BJ (cell line): ENCODE measurements at regions not wholly inside any gene's neighbourhood (a gene's known extent, or its start where the extent isn't known, plus 50 kb on each side); places are given as distances from the start of the nearest gene placed in this dataset.

Experiments
- CTCF ChIA-PET: fragments of 350-600 bp; formaldehyde crosslinking; extraction: SDS; loops from one replicate; lab custom pipeline; 2021; ENCODE audit warnings: antibody characterized with exemption, inconsistent platforms; lab: Yijun Ruan, JAX
- POLR2A ChIA-PET: fragments of 300-600 bp; sonication (Branson Sonifier 250); formaldehyde crosslinking; extraction: SDS; loops from one replicate; lab custom pipeline; 2021; ENCODE audit warnings: antibody characterized with exemption; lab: Charles Lee
- DNase-seq: peaks from one replicate; pipeline ENCODE4 v3.0.0-alpha.2; 2011; ENCODE audit warnings: low read depth
- H3K27me3 ChIP-seq: 2 replicates; pipeline ENCODE4 v1.6.0; 2011; ENCODE audit warnings: low read length; ENCODE audit not compliant: control insufficient read depth, insufficient read depth
- H3K36me3 ChIP-seq: 2 replicates; pipeline ENCODE4 v1.5.1; 2011; ENCODE audit warnings: low read length; ENCODE audit not compliant: control insufficient read depth, insufficient read depth
- H3K4me3 ChIP-seq: 2 replicates; pipeline ENCODE4 v1.5.1; 2011; ENCODE audit warnings: low read depth, mild to moderate bottlenecking, control low read depth, low read length
- TF ChIP-seq, protein P1 (sequence below): IDR thresholded peaks from 2 replicates; pipeline ENCODE4 v1.5.1; 2011; ENCODE audit warnings: low read depth, mild to moderate bottlenecking, control low read depth, inconsistent platforms, low read length, moderate library complexity; ENCODE audit not compliant: insufficient read depth

GRCh38 chr5:30693326-30693725 is 500.2 kb upstream of the CDH6 start:
- Histone ChIP-seq H3K27me3 (no peaks in the 10 kb centered on the region), H3K36me3 (no peaks in the 10 kb centered on the region), H3K4me3 (no peak overlapping the region)
- CTCF ChIA-PET, result interaction anchor here (0.5 to 1.2 kb wide), 2 partner anchors 23 to 36 kb away, joined by 3 to 4 read pairs; no protein-coding TSS in a partner anchor
- TF ChIP-seq, protein P1, sequence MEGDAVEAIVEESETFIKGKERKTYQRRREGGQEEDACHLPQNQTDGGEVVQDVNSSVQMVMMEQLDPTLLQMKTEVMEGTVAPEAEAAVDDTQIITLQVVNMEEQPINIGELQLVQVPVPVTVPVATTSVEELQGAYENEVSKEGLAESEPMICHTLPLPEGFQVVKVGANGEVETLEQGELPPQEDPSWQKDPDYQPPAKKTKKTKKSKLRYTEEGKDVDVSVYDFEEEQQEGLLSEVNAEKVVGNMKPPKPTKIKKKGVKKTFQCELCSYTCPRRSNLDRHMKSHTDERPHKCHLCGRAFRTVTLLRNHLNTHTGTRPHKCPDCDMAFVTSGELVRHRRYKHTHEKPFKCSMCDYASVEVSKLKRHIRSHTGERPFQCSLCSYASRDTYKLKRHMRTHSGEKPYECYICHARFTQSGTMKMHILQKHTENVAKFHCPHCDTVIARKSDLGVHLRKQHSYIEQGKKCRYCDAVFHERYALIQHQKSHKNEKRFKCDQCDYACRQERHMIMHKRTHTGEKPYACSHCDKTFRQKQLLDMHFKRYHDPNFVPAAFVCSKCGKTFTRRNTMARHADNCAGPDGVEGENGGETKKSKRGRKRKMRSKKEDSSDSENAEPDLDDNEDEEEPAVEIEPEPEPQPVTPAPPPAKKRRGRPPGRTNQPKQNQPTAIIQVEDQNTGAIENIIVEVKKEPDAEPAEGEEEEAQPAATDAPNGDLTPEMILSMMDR, result no peak
- no peak for DNase-seq
- POLR2A ChIA-PET, result no interaction called here

DNA sequence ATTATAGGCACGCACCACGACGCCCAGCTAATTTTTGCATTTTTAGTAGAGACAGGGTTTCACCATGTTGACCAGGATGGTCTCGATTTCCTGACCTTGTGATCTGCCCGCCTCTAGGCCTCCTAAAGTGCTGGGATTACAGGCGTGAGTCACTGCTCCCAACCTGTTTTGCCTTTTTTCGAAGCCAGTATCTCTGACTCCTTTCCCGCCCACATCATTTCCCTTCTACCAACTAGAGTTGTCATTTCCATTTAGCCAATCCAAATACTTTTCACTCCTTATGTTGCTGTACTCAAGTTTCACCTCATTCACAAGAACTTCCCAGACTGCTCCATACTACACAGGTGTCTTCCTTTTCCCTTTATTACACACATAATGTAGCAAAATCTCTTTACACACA is 502.6 kb upstream of the CDH6 start:
- CTCF ChIA-PET, result no interaction called here
- no peak overlapping the region for H3K4me3 ChIP-seq
- H3K36me3 ChIP-seq, result no peaks in the 10 kb centered on the region
- DNase-seq, result no peak
- no peaks in the 10 kb centered on the region for H3K27me3 ChIP-seq
- TF ChIP-seq, protein P1, result no peak
- POLR2A ChIA-PET, result no interaction called here

DNA sequence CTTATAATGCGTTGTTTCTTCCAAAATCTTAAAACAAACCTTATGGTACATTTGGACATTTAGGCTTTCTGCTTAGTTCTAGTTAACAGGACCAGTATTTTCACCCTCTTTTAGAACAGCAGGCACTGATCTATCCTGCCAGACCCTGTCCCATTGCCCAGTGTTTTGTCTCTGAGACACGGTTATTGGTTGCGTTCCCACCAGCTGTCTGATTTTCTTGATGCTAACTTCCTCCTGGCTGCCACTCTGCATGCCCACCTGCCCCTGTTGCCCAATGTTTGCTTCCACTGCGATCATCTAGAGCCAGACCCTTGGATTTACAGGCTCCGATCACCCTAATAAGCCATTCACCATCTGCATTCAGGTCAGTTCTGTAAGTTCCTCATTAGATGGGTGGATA is 506.0 kb upstream of the CDH6 start:
- ChIA-PET CTCF (no interaction called here), POLR2A (no interaction called here)
- Histone ChIP-seq H3K36me3 (no peaks in the 10 kb centered on the region), H3K4me3 (no peak overlapping the region), H3K27me3 (no peaks in the 10 kb centered on the region)
- DNase-seq, result no peak
- TF ChIP-seq, protein P1, result no peak

GRCh38 chr5:30686530-30686929 is 507.0 kb upstream of the CDH6 start:
- CTCF ChIA-PET, result no interaction called here

DNA sequence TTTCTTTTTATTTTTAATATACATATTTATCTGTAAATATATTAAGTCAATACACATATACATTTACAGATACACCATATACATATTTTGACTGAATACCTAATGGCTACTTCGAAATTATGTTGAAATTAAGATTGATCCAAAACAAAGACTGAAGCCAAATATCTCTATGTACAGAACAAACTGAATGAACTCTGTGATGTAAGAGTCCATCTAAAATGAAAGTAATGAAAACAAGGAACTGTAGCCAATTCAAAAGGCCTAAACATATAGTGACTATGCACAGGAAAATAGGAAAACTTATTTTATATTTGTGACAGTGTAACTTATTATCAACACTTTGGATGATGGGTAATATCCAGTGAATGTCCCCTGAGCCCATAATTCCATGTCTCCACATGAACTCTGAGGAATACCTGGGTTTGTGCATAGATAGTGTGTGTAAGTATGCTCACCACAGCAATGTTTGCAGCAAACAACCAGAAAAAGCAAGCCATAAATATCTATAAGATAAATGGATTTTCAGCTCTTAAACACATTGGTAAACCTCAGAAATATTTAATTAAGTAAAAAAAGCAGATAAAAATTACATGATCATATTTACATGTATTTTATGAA is 517.2 kb upstream of the CDH6 start:
- ChIA-PET CTCF (no interaction called here), POLR2A (no interaction called here)
- no peaks in the 10 kb centered on the region for H3K27me3 ChIP-seq
- no peak overlapping the region for H3K4me3 ChIP-seq
- TF ChIP-seq, protein P1, result no peak
- no peak for DNase-seq
- H3K36me3 ChIP-seq, result no peaks in the 10 kb centered on the region

More at GRCh38 chr5:30686530-30686929, 507.0 kb upstream of the CDH6 start:
- TF ChIP-seq, protein P1, result no peak
- POLR2A ChIA-PET, result no interaction called here
- no peak overlapping the region for H3K4me3 ChIP-seq
- H3K27me3 ChIP-seq, result no peaks in the 10 kb centered on the region
- no peak for DNase-seq
- no peaks in the 10 kb centered on the region for H3K36me3 ChIP-seq
